Endothelial cell of umbilical vein (primary cell): ENCODE measurements at regions not wholly inside any gene's neighbourhood (a gene's known extent, or its start where the extent isn't known, plus 50 kb on each side); places are given as distances from the start of the nearest gene placed in this dataset.

Experiments
- CTCF ChIP-seq, 2 donors: IDR thresholded peaks; 1 replicate in 1 of 2; 2 replicates in 1 of 2; pipeline ENCODE4 v1.5.1; 2011; ENCODE audit warnings: low read length in 2 of 2, mild to moderate bottlenecking in 2 of 2, moderate library complexity in 2 of 2, control low read depth in 1 of 2, inconsistent platforms in 1 of 2, low read depth in 1 of 2; ENCODE audit not compliant: insufficient read depth in 1 of 2; ENCODE audit errors: extremely low read depth in 1 of 2
- EZH2 ChIP-seq: IDR thresholded peaks from 2 replicates; pipeline ENCODE4 v1.6.1; 2012; ENCODE audit warnings: borderline replicate concordance, low read depth, mild to moderate bottlenecking, moderate library complexity, low read length, inconsistent platforms; ENCODE audit not compliant: severe bottlenecking
- FOS ChIP-seq: IDR thresholded peaks from 2 replicates; pipeline ENCODE4 v1.6.1; 2011; ENCODE audit warnings: mild to moderate bottlenecking, low read length, moderate library complexity, borderline replicate concordance; ENCODE audit not compliant: insufficient read depth
- GATA2 ChIP-seq: IDR thresholded peaks from 2 replicates; pipeline ENCODE4 v1.7.0; 2011; ENCODE audit warnings: low read depth, mild to moderate bottlenecking, moderate library complexity, mixed read lengths, low read length; ENCODE audit not compliant: insufficient read length, insufficient read depth
- JUN ChIP-seq: IDR thresholded peaks from 2 replicates; pipeline ENCODE4 v1.6.1; 2011; ENCODE audit warnings: borderline replicate concordance, low read depth; ENCODE audit not compliant: insufficient read length, insufficient read depth
- MAX ChIP-seq: IDR thresholded peaks from 2 replicates; pipeline ENCODE4 v1.6.1; 2011; ENCODE audit not compliant: insufficient read depth, insufficient read length
- MYC ChIP-seq: IDR thresholded peaks from one replicate; pipeline ENCODE4 v1.6.1; 2011; ENCODE audit warnings: mild to moderate bottlenecking, low read depth, low read length
- POLR2A ChIP-seq: IDR thresholded peaks from 2 replicates; pipeline ENCODE4 v1.6.1; 2012; ENCODE audit warnings: low read depth, mild to moderate bottlenecking, control low read depth, low read length
- POLR2AphosphoS5 ChIP-seq: IDR thresholded peaks from 2 replicates; pipeline ENCODE4 v1.6.1; 2012; ENCODE audit warnings: low read depth, mild to moderate bottlenecking, control low read depth, low read length, moderate library complexity; ENCODE audit not compliant: insufficient read depth

GRCh38 chr3:26768068-26768651, 145.6 kb downstream of the LRRC3B start:
- TF ChIP-seq POLR2AphosphoS5 (no peak), MAX (no peak), CTCF (IDR thresholded peaks at IDR 0.05; ENCODE audit: extremely low read depth in 1 of 2, insufficient read depth in 1 of 2, low read depth in 1 of 2, low read length in 2 of 2) (no peak), JUN (no peak), GATA2 (no peak), POLR2A (no peak), EZH2 (no peak), MYC (no peak), FOS (no peak)
